Hepatocyte (in vitro differentiated cells): ENCODE measurements at regions not wholly inside any gene's neighbourhood (a gene's known extent, or its start where the extent isn't known, plus 50 kb on each side); places are given as distances from the start of the nearest gene placed in this dataset.

ENCODE experiments used
- DNase-seq: peaks from one replicate; pipeline ENCODE4 v3.0.0-alpha.2; 2016; ENCODE audit warnings: low spot score
- H2AFZ ChIP-seq: fragments of 200-600 bp; sonication (generic); 2 replicates; pipeline ENCODE4 v1.6.0; 2016; ENCODE audit warnings: antibody characterized with exemption, mild to moderate bottlenecking
- H3K27ac ChIP-seq: fragments of 200-600 bp; sonication (generic); 2 replicates; pipeline ENCODE4 v1.5.1; 2016; ENCODE audit warnings: mild to moderate bottlenecking
- H3K27me3 ChIP-seq: fragments of 200-600 bp; sonication (generic); 2 replicates; pipeline ENCODE4 v1.6.1; 2016
- H3K36me3 ChIP-seq: fragments of 200-600 bp; sonication (generic); replicated peaks from 2 replicates; pipeline ENCODE4 v1.5.1; 2016; ENCODE audit warnings: low read depth; ENCODE audit not compliant: insufficient read depth
- H3K4me1 ChIP-seq: fragments of 200-600 bp; sonication (generic); 2 replicates; pipeline ENCODE4 v1.5.1; 2016; ENCODE audit warnings: mild to moderate bottlenecking, moderate library complexity; ENCODE audit not compliant: insufficient read depth
- H3K4me2 ChIP-seq: fragments of 200-600 bp; sonication (generic); 2 replicates; pipeline ENCODE4 v1.6.0; 2016
- H3K4me3 ChIP-seq: fragments of 200-600 bp; sonication (generic); 2 replicates; pipeline ENCODE4 v1.5.1; 2016; ENCODE audit warnings: mild to moderate bottlenecking
- H3K79me2 ChIP-seq: fragments of 200-600 bp; sonication (generic); 2 replicates; pipeline ENCODE4 v1.6.0; 2017; ENCODE audit warnings: mild to moderate bottlenecking
- H3K9me2 ChIP-seq: fragments of 200-600 bp; sonication (generic); replicated peaks from 2 replicates; pipeline ENCODE4 v1.6.0; 2017; ENCODE audit warnings: mild to moderate bottlenecking; ENCODE audit not compliant: insufficient read depth
- H3K9me3 ChIP-seq: fragments of 200-600 bp; sonication (generic); 2 replicates; pipeline ENCODE4 v1.5.1; 2016; ENCODE audit warnings: low read depth, mild to moderate bottlenecking
- H4K20me1 ChIP-seq: fragments of 200-600 bp; sonication (generic); 2 replicates; pipeline ENCODE4 v1.6.0; 2016; ENCODE audit warnings: mild to moderate bottlenecking; ENCODE audit not compliant: insufficient read depth, poor library complexity, severe bottlenecking
- CTCF ChIP-seq: fragments of 200-600 bp; sonication (generic); IDR thresholded peaks from 2 replicates; pipeline ENCODE4 v1.5.1; 2016; ENCODE audit warnings: antibody characterized with exemption, mild to moderate bottlenecking; ENCODE audit not compliant: poor library complexity
- EZH2 ChIP-seq: fragments of 200-600 bp; sonication (generic); IDR thresholded peaks from 2 replicates; pipeline ENCODE4 v1.6.1; 2016; ENCODE audit warnings: antibody characterized with exemption, mild to moderate bottlenecking, borderline replicate concordance
- EZH2phosphoT487 ChIP-seq: fragments of 200-600 bp; sonication (generic); IDR thresholded peaks from one replicate; pipeline ENCODE4 v1.6.1; 2018; ENCODE audit warnings: antibody characterized with exemption, mild to moderate bottlenecking, low read depth, moderate library complexity; ENCODE audit not compliant: unreplicated experiment, severe bottlenecking
- WGBS: methylation state at CpG from one replicate; pipeline ENCODE4 v1.1.6; 2016; ENCODE audit warnings: low lambda C conversion rate; ENCODE audit errors: missing lambda C conversion rate; 5-methylcytosine and 5-hydroxymethylcytosine counted together

GRCh38 chr15:66894986-66895780 lies 170.2 kb upstream of the SMAD3 start:
- Histone ChIP-seq H3K36me3 (no peaks in the 10 kb centered on the region), H3K79me2 (no peaks in the 10 kb centered on the region), H3K27me3 (no peaks in the 10 kb centered on the region), H3K4me1 (peaks cover 7% of the 10 kb centered on the region), H4K20me1 (no peaks in the 10 kb centered on the region), H3K27ac (no peak overlapping the region), H3K4me3 (no peak overlapping the region), H3K9me3 (no peaks in the 10 kb centered on the region), H2AFZ (no peak overlapping the region), H3K9me2 (no peaks in the 10 kb centered on the region), H3K4me2 (no peak overlapping the region)
- WGBS, result 65% methylated on average over 4 of the region's 4 CpGs
- TF ChIP-seq EZH2phosphoT487 (no peak), EZH2 (no peak), CTCF (no peak)
- no peak for DNase-seq

GRCh38 chr15:66895794-66896453 lies 169.5 kb upstream of the SMAD3 start:
- no peaks in the 10 kb centered on the region for H4K20me1 ChIP-seq
- H3K36me3 ChIP-seq, result no peaks in the 10 kb centered on the region
- no peaks in the 10 kb centered on the region for H3K9me3 ChIP-seq
- H3K79me2 ChIP-seq, result no peaks in the 10 kb centered on the region
- no peak overlapping the region for H3K4me2 ChIP-seq
- H3K9me2 ChIP-seq, result no peaks in the 10 kb centered on the region
- H3K4me1 ChIP-seq, result peaks cover 7% of the 10 kb centered on the region
- no peak overlapping the region for H2AFZ ChIP-seq
- no peak for TF ChIP-seq CTCF
- no peak for TF ChIP-seq EZH2phosphoT487
- TF ChIP-seq EZH2, result no peak
- WGBS, result 88% methylated on average over 9 of the region's 9 CpGs
- DNase-seq, result no peak
- no peaks in the 10 kb centered on the region for H3K27me3 ChIP-seq
- no peak overlapping the region for H3K27ac ChIP-seq
- H3K4me3 ChIP-seq, result no peak overlapping the region

GRCh38 chr15:66896611-66897010 lies 168.8 kb upstream of the SMAD3 start:
- 93% methylated on average over 5 of the region's 5 CpGs for WGBS
- Histone ChIP-seq H3K79me2 (no peaks in the 10 kb centered on the region), H3K4me3 (no peak overlapping the region), H4K20me1 (no peaks in the 10 kb centered on the region), H3K27ac (no peak overlapping the region), H3K9me3 (no peaks in the 10 kb centered on the region), H3K9me2 (no peaks in the 10 kb centered on the region), H3K4me2 (no peak overlapping the region), H3K36me3 (no peaks in the 10 kb centered on the region), H2AFZ (no peak overlapping the region), H3K27me3 (no peaks in the 10 kb centered on the region), H3K4me1 (peaks cover 7% of the 10 kb centered on the region)
- TF ChIP-seq CTCF (no peak), EZH2 (no peak), EZH2phosphoT487 (no peak)
- DNase-seq, result no peak
